Epithelial cell of esophagus (primary cell): ENCODE measurements at regions not wholly inside any gene's neighbourhood (a gene's known extent, or its start where the extent isn't known, plus 50 kb on each side); places are given as distances from the start of the nearest gene placed in this dataset.
"Not testable (repeated sequence)": the region's sequence is repeated elsewhere in the genome, so short reads cannot be mapped to it uniquely, and the experiment has no call there.

Experiments used
- DNase-seq: peaks from one replicate; pipeline ENCODE4 v3.0.0; 2010; ENCODE audit warnings: low read depth
- H3K4me3 ChIP-seq: 2 replicates; pipeline ENCODE4 v1.5.1; 2011; ENCODE audit warnings: mild to moderate bottlenecking, low read length, control low read depth
- CTCF ChIP-seq: IDR thresholded peaks from 2 replicates; pipeline ENCODE4 v1.5.1; 2011; ENCODE audit warnings: low read depth, mild to moderate bottlenecking, low read length, control low read depth, inconsistent platforms; ENCODE audit not compliant: insufficient read depth; ENCODE audit errors: missing control alignments

GRCh38 chr10:9157656-9158055 is 1103.2 kb downstream of the GATA3 start:
- DNase-seq, result no peak
- H3K4me3 ChIP-seq, result no peak overlapping the region
- TF ChIP-seq CTCF, result no peak

- H3K4me3 ChIP-seq, result no peak overlapping the region
- DNase-seq, result peak; percentile 89
- no peak for TF ChIP-seq CTCF
Measured at GRCh38 chr10:9158675-9159074, 1104.2 kb downstream of the GATA3 start.

GRCh38 chr10:9160275-9160674 is 1105.8 kb downstream of the GATA3 start:
- no peak overlapping the region for H3K4me3 ChIP-seq
- DNase-seq, result no peak
- no peak for TF ChIP-seq CTCF

GRCh38 chr10:9163699-9164098 is 1109.2 kb downstream of the GATA3 start:
- no peak for TF ChIP-seq CTCF
- H3K4me3 ChIP-seq, result no peak overlapping the region
- DNase-seq, result no peak

GRCh38 chr10:9166770-9167169 is 1112.3 kb downstream of the GATA3 start:
- peak; percentile 8 for DNase-seq
- no peak overlapping the region for H3K4me3 ChIP-seq
- TF ChIP-seq CTCF, result no peak

- no peak for DNase-seq
- TF ChIP-seq CTCF, result no peak
- no peak overlapping the region for H3K4me3 ChIP-seq
Measured at GRCh38 chr10:9172276-9172675, 1117.8 kb downstream of the GATA3 start.

GRCh38 chr10:9175200-9175599 is 1120.7 kb downstream of the GATA3 start:
- DNase-seq, result peak; percentile 15
- no peak for TF ChIP-seq CTCF
- H3K4me3 ChIP-seq, result no peak overlapping the region

GRCh38 chr10:9183197-9183880 is 1128.9 kb downstream of the GATA3 start:
- not testable (repeated sequence) for H3K4me3 ChIP-seq

More at GRCh38 chr10:9183197-9183880, 1128.9 kb downstream of the GATA3 start:
- DNase-seq, result not testable (repeated sequence)
